ENCODE measurements at regions not wholly inside any gene's neighbourhood (a gene's known extent, or its start where the extent isn't known, plus 50 kb on each side); places are given as distances from the start of the nearest gene placed in this dataset.

GRCh38 chr5:175236176-175236575 lies 207.8 kb downstream of the DRD1 start:
- DNase-seq: no peak

- no peak for DNase-seq
These were observed 208.6 kb downstream of the DRD1 start for GRCh38 chr5:175235251-175235960.

GRCh38 chr5:175230299-175230698 lies 213.7 kb downstream of the DRD1 start:
- no peak for DNase-seq

DNA sequence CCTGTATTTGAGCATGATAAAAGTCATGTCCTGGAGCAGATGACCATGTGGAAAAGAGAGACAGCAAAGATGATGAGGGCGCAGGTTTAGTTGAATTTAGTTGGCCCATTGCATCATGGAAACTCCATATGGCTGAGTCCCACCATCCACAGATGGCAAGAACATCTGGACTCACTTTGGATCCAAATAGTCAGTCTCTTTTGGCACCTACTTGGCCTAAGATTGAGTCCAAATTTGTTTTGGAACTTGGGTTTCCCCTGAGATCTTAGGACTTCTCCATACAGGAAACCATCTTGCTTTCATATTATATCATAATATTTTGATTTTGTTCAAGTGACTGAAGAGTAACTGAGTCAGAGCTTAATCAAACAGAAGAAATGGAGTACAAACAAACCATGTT lies 217.5 kb downstream of the DRD1 start:
- DNase-seq: no peak

DNA sequence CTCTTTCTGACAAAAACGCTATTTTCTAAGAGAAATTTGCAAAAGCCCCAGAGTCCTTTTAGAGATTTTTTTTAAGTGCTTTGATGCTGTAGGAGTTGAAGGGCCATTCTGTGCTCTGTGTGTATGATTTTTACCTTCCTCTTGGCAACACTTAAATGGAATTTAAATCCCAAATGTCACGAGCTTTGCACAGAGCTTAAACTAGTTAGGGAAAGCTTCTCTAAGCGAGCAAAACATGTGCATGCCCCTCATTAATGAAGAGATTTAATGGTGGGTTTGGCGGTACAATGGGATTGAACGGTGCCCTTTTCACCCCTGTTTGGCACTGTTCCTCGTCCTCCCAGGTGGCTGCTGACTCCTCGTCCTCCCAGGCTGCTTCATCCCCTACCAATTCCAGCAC lies 220.7 kb downstream of the DRD1 start:
- DNase-seq: no peak

GRCh38 chr5:175222621-175223020 lies 221.4 kb downstream of the DRD1 start:
- no peak for DNase-seq

GRCh38 chr5:175220549-175220948 lies 223.4 kb downstream of the DRD1 start:
- no peak for DNase-seq

- no peak for DNase-seq
These were observed 224.6 kb downstream of the DRD1 start for GRCh38 chr5:175219366-175219765.

DNA sequence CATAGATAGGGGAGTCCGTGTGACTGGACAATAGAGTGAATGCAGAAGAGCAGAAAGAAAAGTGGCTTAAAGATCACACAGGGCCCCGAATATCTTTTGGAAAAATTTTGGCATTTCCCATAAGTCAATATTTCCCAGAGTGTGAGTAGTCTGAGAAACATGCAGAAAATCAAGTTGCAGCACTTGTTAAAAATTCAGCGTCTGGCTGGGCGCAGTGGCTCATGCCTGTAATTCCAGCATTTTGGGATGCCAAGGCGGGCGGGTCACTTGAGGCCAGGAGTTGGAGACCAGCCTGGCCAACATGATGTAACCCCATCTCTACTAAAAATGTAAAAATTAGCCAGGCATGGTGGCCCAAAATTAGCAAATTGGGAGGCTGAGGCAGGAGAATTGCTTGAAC lies 227.0 kb downstream of the DRD1 start:
- no peak for DNase-seq

GRCh38 chr5:175215906-175216305 lies 228.1 kb downstream of the DRD1 start:
- DNase-seq: no peak

GRCh38 chr5:175214152-175214551 lies 229.8 kb downstream of the DRD1 start:
- no peak for DNase-seq

- no peak for DNase-seq
These were observed 231.8 kb downstream of the DRD1 start for GRCh38 chr5:175211956-175212756.

DNA sequence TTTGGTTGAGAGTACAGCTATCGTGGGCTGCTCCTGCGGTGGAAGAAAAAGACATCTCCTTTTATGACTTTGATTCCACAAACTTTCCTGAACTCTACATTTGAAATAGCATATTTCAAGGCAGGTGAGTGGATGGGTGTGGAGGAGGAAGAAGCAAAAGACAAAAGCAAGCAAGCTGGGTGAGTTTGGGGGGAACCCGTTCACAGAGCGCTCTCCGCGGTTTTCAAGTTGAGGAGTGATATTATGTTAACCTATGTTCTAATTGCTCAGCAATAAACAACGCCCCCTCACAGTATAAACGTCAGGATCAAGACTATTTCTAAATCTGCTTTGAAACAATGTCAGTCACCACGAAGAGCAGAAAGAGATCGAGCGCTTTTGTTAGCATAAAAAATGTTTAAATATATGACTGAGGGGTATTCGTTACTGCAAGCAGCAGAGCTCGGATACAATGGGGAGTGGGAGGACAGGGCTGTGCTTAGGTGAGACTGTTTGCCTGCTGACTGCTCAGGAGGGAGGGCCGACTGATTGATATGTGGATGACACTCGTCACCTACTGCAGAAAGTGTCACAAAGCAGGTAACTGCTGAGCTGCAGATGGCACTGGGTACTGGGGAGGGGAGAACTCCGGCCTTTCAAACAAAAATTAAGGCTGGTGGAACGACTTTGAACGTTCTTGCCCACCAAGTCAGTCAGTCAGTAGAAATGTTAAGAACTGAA lies 236.5 kb downstream of the DRD1 start:
- DNase-seq: no peak

GRCh38 chr5:175206669-175207068 lies 237.3 kb downstream of the DRD1 start:
- DNase-seq: no peak

DNA sequence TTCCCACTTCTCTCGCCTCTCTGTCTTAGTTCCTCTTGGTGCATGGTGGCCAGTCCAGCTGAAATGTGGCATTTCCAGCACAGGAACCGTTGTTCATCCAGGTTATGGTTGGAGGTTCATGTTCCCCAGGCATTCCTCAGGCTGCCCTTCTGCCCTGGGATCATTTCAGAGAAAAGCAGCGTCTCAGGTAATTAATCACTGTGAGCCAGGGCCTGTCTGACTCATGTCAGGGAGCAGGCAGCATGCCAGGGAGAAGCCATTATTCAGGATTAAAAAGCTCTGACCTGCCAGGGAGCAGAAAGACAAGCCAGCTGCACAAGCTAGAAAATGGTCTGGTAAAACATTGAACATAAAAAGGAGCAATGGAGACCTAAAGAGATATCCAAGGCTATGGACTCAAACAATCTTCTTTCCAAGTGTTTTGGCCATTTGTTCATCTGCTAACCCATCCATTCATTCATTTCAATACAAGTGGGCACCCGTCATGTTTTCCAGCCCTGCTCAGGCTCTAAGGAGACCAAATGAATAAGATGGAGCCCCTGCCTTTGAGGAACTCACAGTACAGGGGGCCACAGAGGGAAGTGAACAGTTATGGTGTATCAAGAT lies 241.4 kb downstream of the DRD1 start:
- no peak for DNase-seq

GRCh38 chr5:175201393-175201792 lies 242.6 kb downstream of the DRD1 start:
- DNase-seq: no peak

GRCh38 chr5:175195698-175196656 lies 248.0 kb downstream of the DRD1 start:
- no peak for DNase-seq

DNA sequence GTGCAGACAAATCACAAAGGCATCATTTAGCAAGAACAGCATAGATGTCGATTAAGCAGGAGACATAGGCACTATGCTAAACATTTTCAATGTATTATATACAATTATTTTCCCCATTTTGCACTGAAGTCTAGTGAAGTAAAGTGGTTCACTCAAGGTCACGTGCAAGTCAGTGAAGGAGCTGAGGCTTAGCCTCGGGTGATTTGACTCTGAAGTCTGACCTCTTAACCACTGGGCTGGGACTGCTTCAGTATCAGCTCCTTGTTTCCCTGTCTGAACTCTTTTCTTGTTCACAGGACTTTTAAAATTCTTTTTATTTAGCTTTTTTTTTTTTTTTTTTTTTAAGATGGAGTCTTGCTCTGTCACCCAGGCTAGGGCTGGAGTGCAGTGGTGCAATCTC lies 262.7 kb downstream of the DRD1 start:
- no peak for DNase-seq

DNA sequence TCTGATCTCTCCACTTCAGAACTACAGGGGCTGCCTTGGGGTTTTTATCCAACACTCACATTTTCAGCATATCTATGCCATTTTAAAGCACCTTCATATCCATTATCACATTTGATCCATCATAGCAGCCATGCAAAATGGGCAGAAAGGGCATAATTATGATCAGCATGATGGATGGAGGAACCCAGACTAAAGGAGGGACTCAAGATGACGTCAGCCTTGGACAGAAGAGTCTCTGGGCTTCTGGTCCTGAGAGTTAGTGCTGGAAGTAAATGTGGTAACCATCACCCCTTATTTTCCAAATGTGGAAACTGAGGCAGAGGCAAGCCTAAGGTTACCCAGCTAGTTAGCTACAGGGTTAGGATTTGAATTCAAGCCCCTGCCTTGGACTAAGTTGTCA lies 273.1 kb downstream of the DRD1 start:
- DNase-seq: no peak

DNA sequence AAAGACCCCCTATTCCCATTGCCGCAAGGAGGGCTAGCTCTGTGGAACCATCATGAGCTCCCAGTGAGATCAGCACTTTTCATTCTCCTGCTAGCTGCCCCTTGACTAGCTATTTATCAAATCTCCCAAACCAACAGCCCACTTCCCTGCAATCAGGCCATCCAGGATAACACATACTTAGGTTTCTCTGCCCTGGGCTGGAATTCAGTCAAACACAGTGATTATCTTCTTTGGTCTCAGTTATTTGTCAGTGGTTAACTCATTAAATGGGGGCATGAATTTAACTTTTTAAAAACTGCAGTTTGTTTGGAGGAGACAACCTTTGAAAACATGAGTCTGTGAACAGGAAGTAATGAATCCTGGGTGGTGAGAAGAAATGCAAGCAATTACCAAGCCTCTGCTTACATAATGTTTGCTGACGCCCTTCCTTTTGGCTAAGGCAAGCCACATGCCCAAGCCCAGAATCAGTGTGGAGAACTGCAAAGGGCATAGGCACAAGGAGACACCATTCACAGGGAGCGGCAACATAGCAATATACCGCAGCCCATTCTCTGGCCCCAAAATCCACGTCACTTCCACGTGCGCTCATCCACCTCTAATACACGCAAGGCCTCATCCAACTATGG lies 275.0 kb downstream of the DRD1 start:
- no peak for DNase-seq

DNA sequence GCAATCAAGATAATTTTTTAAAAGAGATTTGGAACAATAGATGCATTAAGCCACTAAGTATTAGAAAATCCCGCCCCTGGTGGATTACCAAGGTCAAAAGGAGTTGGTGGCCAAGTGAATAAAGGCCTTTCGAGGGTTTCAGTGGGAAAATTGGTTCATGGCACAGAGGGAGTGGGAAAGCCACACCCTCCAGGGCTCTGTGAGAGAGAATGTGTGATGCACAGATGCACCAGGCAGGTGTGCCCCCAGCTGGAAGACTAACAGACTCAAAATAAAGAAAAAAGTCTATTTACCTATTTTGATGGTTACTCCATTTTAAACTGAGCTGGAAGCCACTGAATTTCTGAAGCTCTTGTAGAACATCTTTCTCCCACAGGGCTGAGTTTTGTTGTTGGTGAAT lies 278.0 kb downstream of the DRD1 start:
- no peak for DNase-seq
